DMS79 (cell line): ENCODE measurements at regions not wholly inside any gene's neighbourhood (a gene's known extent, or its start where the extent isn't known, plus 50 kb on each side); places are given as distances from the start of the nearest gene placed in this dataset.

ENCODE experiments used
- DNase-seq: peaks from one replicate; lab custom pipeline; 2025; lab: John Stamatoyannopoulos, UW

GRCh38 chr5:173741729-173742431 lies 125.4 kb upstream of the BOD1 start:
- DNase-seq, result no peak

GRCh38 chr5:173742432-173742816 lies 126.0 kb upstream of the BOD1 start:
- DNase-seq, result no peak

- DNase-seq, result no peak
Observed at GRCh38 chr5:173743641-173744343, 127.3 kb upstream of the BOD1 start.

GRCh38 chr5:173744551-173744950 lies 128.1 kb upstream of the BOD1 start:
- DNase-seq, result no peak

- peak; percentile 43 for DNase-seq
Observed at GRCh38 chr5:173745123-173745522, 128.7 kb upstream of the BOD1 start.

GRCh38 chr5:173745557-173745956 lies 129.1 kb upstream of the BOD1 start:
- no peak for DNase-seq

GRCh38 chr5:173746047-173746646 lies 129.7 kb upstream of the BOD1 start:
- DNase-seq, result no peak

- DNase-seq, result no peak
Observed at GRCh38 chr5:173747876-173748275, 131.4 kb upstream of the BOD1 start.

- DNase-seq, result no peak
Observed at GRCh38 chr5:173750538-173751265, 134.3 kb upstream of the BOD1 start.

- DNase-seq, result no peak
Observed at GRCh38 chr5:173751266-173751600, 134.8 kb upstream of the BOD1 start.

GRCh38 chr5:173752653-173753052 lies 135.5 kb upstream of the CPEB4 start:
- DNase-seq, result no peak

GRCh38 chr5:173753307-173754168 lies 134.6 kb upstream of the CPEB4 start:
- DNase-seq, result no peak

GRCh38 chr5:173755319-173755718 lies 132.8 kb upstream of the CPEB4 start:
- DNase-seq, result no peak

- no peak for DNase-seq
Observed at GRCh38 chr5:173757403-173758209, 130.5 kb upstream of the CPEB4 start.

- no peak for DNase-seq
Observed at GRCh38 chr5:173758676-173759075, 129.5 kb upstream of the CPEB4 start.

- DNase-seq, result no peak
Observed at GRCh38 chr5:173759691-173760090, 128.5 kb upstream of the CPEB4 start.

GRCh38 chr5:173760461-173761177 lies 127.5 kb upstream of the CPEB4 start:
- DNase-seq, result no peak

- no peak for DNase-seq
Observed at GRCh38 chr5:173761178-173761513, 127.0 kb upstream of the CPEB4 start.

GRCh38 chr5:173762045-173762444 lies 126.1 kb upstream of the CPEB4 start:
- no peak for DNase-seq

- DNase-seq, result no peak
Observed at GRCh38 chr5:173762930-173763329, 125.2 kb upstream of the CPEB4 start.
